Coronary artery (tissue), 2 donors: ENCODE measurements at regions not wholly inside any gene's neighbourhood (a gene's known extent, or its start where the extent isn't known, plus 50 kb on each side); places are given as distances from the start of the nearest gene placed in this dataset.

Experiments
- DNase-seq: peaks from one replicate; pipeline ENCODE4 v3.0.0-alpha.2; 2017; ENCODE audit warnings: low spot score
- H3K27ac ChIP-seq, 2 donors: fragments of 200-600 bp; sonication (generic); one replicate each; pipeline ENCODE4 v1.5.1; 2016 to 2019
- H3K4me3 ChIP-seq: fragments of 200-600 bp; sonication (generic); 2 replicates; pipeline ENCODE4 v1.5.1; 2016; ENCODE audit warnings: mild to moderate bottlenecking, moderate library complexity
- TF ChIP-seq, protein P1 (sequence below): fragments of 200-600 bp; sonication (generic); IDR thresholded peaks from one replicate; pipeline ENCODE4 v1.5.1; 2019; ENCODE audit warnings: antibody characterized with exemption

DNA sequence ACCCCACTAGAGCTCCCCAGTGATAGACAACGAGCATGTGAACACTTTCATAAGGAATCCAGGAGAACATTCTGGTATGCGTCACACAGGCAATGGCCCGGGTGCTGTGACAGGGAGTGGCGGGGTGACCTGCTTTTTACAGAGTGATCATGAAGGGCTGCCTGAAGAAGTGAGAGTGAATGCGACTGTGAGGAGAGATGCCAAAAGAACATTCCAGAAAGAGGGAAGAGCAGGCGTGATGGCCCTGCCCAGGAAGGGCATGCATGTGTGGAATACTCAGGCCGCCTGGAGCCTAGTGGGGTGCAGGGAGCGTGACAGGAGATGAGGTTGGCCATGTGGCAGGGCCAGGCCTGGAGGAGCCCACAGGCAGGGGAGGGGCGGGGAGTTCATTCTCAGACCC, 53.8 kb downstream of the FZD10 start:
- no peak overlapping the region for H3K4me3 ChIP-seq
- DNase-seq: no peak
- no peak overlapping the region for H3K27ac ChIP-seq
- TF ChIP-seq, protein P1, sequence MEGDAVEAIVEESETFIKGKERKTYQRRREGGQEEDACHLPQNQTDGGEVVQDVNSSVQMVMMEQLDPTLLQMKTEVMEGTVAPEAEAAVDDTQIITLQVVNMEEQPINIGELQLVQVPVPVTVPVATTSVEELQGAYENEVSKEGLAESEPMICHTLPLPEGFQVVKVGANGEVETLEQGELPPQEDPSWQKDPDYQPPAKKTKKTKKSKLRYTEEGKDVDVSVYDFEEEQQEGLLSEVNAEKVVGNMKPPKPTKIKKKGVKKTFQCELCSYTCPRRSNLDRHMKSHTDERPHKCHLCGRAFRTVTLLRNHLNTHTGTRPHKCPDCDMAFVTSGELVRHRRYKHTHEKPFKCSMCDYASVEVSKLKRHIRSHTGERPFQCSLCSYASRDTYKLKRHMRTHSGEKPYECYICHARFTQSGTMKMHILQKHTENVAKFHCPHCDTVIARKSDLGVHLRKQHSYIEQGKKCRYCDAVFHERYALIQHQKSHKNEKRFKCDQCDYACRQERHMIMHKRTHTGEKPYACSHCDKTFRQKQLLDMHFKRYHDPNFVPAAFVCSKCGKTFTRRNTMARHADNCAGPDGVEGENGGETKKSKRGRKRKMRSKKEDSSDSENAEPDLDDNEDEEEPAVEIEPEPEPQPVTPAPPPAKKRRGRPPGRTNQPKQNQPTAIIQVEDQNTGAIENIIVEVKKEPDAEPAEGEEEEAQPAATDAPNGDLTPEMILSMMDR: no peak

DNA sequence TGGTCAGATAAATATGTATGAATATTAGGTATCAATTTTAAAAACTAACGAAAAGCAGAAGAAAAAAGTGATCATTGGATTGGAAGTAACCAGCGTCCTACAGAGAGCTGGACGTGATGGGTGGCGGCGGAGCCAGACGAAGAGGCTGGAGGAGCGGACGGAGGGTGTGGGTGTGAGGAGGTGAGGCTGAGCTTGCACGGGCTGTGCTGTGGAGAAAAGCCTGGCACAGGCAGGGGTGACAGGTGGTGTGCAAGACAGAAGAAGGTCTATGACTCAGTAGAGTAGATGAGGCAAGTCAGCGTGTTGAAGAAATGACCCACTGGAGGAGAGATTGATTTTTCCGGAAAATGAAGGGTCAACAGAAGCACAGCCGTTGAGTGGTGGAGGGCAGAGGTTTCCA, 56.4 kb downstream of the FZD10 start:
- Histone ChIP-seq H3K27ac (no peak overlapping the region), H3K4me3 (no peak overlapping the region)
- no peak for DNase-seq
- TF ChIP-seq, protein P1: no peak

DNA sequence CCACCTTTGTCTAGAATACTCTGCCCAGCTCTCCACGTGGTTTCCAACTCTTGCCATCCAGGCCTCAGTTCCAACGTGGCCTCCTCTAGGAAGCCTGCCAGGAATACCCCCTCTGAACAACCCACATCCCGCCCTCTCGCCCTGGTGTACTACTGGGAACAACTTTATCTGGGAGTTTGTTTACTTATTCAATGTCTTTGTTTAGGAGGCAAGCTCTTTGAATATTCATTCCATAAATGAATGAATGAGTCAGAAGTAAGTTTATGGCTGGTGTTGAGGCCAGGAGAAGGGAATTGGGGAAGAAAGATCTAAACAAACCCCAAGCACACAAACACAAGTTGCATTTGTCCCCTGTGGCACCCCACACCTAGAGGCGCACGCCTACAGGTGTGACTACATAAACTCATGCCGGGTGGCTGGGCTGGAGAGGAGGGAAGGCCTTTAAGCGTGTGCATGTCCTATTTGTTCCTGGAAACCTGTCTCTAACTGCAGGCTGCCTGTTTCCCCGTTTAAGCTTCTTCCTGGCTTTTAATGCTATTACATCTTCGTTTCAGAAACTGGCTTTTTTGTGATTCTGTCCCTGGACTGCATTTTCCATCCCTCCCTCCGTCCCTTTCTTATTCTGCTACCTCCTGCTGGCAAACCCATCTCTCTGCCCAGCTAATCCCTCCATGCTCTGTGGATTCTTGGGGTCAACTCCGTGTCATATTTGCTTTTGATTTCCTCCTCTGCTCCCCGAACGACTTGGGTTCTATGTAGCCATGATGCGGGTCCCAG, 57.9 kb downstream of the FZD10 start:
- Histone ChIP-seq H3K4me3 (no peak overlapping the region), H3K27ac (no peak overlapping the region)
- DNase-seq: no peak
- TF ChIP-seq, protein P1: no peak

DNA sequence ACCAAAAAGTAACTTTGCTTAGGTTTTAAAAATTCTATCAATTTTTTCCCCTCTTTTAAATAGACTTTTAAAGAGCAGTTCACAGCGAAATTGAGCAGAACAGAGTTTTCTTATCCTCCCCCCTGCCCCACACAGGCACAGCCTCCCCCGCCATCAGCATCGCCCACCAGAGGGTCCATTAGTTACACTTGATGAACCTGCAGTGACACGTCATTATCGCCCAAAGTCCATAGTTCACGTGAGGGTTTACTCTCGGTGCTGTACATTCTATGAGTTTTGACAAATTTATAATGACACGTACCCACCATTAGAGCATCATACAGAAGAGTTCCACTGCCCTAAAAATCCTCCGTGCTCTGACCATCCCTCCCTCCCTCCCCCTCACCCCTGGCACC, 58.4 kb downstream of the FZD10 start:
- TF ChIP-seq, protein P1: no peak
- DNase-seq: no peak
- no peak overlapping the region for H3K27ac ChIP-seq
- no peak overlapping the region for H3K4me3 ChIP-seq

DNA sequence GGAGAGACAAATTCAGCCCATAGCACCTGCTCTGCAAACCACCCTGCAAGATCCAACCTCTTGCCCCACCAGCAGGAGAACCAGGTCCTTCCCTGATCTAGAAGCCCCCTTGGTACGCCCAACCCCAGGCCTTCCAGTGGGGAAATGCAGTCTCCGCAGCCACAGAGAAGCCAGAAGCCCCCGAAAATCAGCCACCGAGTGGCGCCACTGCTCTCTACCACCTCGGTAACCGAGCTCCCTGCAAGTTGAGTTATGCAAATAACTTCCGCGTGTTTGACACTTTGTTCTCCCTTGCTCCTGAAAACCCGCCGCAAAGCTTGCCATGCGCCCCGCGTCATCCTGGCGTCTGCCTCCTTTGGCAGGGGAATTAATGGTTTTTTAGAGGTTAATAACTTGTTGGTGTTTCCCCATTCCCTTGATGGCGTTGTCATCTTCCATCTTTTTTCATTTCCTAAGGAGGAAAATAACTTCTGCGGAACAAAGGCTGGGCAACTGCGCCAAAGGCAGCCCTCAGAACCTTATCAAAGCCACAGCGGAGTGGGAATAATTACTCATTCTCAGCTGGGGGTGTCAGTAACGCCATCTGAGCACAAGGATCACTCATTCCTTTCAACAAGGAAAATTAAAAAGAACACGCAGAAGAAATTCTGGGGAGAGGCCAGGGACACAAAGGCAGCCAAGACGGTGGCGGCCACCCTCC, 60.4 kb downstream of the FZD10 start:
- Histone ChIP-seq H3K4me3 (no peak overlapping the region), H3K27ac (no peak overlapping the region)
- TF ChIP-seq, protein P1: no peak
- peak; percentile 63 for DNase-seq

DNA sequence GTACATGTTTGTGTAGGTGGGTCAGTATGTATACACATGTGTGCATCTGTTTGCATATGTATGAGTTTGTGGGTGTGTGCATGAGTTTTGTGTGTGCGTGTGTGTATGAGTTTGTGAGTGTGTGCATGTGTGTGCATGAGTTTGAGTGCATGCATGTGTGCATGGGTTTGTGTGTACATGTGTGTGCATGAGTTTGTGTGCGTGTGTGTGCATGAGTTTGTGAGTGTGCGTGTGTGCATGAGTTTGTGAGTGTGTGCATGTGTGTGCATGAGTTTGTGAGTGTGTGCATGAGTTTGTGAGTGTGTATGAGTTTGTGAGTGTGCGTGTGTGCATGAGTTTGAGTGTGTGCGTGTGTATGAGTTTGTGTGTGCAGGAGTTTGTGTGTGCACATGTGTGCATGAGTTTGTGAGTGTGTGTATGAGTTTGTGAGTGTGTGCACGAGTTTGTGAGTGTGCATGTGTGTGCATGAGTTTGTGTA, 61.5 kb downstream of the FZD10 start:
- TF ChIP-seq, protein P1: no peak
- H3K4me3 ChIP-seq: no peak overlapping the region

DNA sequence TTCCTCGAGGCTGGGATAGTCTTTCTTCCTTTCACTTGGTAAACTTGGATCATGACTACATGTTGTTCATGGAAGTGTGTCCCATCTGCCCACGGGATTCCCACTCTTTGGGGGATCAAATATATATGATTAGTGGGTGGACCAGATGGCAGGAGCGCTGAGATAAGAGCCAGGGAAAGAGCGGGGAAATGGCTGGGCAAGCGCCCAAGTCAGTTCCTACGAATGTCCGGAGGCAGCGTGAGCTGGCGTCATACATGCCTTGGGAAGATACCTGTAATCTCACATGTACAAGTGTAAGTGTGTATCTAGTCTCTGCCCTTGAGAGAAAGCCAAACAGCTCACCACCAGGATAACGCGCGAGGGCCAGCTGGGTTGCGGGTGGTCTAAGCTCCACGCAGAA, 62.3 kb downstream of the FZD10 start:
- no peak for DNase-seq
- Histone ChIP-seq H3K4me3 (no peak overlapping the region), H3K27ac (no peak overlapping the region)
- TF ChIP-seq, protein P1: no peak

More for the DNA sequence above, 61.5 kb downstream of the FZD10 start:
- no peak overlapping the region for H3K27ac ChIP-seq
- no peak for DNase-seq
